GM19023 (cell line): ENCODE measurements at regions not wholly inside any gene's neighbourhood (a gene's known extent, or its start where the extent isn't known, plus 50 kb on each side); places are given as distances from the start of the nearest gene placed in this dataset.

Experiments
- ATAC-seq: cut with Tn5 transposase; IDR thresholded peaks from one replicate; pipeline ENCODE4 v1.9.1; 2021; ENCODE audit warnings: mild to moderate bottlenecking, moderate library complexity; ENCODE audit not compliant: unreplicated experiment

DNA sequence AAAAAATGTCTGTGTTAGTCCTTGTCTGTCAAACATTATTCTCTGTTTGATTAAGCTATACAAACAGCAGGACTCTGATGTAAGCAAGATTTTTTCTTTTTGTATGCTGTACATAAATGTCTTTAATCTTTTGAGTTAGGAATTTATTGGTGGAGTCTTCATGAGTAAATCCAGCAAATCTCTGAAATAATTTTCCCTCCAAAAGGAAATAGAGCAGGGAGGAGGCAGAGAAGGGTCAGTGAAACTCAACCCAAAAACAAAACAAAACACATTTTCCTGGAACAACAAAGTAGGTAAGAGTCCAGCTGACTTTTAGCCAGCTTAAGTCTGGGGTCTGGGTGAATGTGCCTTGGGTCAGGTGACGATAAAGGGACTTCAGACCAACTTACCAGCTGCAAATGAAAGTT is 113.7 kb downstream of the FOXA2 start:
- ATAC-seq: no peak

DNA sequence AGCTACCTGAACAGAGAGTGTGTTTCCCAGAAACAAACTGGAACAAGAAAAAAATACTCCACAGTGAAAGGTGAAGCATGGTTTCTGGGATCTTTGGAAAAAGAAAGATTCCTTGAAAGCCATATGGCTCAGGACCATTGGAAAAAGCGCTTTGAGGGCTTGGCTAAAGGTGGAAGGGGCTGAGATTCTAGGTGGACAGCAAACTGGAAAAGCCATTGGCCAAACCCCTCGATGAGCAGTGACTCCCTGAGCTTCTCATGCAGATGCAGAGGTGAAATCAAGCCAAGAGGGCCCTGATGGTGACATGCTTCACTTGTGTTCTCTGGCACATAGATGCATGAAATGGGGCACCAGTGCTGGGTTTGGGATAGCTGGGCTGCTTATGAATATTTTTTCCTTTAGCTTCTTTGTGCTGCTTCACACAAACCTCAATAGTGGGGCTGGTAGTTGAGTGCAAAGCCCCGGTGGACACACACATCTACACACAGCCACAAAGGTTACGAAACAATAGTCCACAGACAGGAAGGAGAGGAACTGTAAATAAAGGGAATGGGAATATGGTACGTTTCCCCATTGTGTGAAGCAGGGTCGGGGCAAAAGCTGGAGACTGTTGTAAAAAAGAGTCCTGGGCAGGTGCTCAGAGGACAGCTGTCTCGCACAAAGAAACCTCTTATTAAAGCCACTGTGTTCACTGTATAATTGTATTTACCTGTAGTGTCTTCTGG is 117.8 kb downstream of the FOXA2 start:
- no peak for ATAC-seq

DNA sequence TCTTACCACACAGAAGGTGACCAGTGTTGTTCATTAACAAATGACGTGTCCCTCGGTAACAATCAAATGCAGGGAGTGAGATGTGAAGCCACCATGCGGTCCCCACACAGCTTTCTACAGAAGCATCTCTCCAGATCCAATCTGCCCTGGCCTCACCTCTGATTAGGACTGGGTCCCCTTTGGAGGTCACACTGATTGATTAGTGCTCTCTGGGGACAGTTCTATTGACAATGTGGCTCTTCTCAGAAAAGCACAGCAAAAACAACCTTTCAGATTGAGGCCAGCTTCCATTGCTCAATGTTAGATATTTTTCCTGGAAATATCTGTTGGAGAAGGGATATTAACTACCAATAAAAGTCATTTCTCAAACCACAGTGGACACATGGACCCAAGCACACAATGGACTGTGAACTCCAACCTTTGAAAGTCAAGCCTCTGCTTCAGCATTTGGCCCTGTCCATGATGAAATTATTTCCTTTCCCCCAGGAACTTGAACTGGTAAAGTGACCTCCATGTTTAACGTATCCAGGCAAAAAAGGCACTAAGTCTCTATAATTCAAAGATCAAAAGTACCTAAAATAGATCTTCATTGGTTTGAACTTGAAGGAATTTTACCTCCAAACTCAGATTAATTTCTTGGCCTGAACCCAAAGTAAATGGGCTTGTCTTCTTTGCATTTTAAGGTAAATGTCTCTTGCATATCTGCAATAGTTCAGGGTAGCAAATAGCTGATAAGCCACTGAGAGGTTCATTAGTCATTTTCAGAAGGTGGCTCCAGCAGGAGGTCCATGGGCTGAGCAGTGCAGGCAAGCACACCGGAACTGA is 118.5 kb downstream of the FOXA2 start:
- ATAC-seq: no peak

DNA sequence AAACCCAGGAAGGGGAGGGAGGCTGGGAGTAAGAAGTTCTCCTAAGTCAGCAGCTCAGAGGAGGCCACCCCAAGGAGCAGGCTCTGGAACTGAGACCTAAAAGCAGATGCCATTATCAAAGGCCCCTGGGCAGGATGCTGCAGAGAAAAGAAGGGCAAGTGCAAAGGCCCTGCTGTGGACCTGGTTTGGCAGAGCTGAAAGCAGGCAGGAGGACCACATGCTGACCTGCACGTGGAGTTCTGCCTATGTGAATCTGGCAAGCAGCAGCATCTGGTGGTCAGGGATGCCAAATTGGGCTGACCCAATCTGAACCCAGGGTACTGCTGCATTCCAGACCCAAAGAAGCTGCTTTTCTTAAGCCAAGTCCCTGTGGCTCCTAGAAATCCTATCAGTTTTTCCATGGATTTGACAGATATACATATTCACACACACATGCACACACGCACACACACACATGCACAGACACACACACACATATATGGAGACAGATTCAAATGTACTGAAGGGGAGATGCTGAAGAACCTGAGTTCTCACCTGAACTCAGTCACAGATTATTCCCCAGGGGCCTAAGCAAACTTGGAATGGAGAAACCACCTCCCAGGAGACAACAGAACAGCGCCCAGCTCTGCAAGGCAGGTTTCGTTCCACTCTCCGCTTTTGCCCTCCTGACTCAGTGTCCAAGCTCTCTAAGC is 119.9 kb downstream of the FOXA2 start:
- no peak for ATAC-seq

DNA sequence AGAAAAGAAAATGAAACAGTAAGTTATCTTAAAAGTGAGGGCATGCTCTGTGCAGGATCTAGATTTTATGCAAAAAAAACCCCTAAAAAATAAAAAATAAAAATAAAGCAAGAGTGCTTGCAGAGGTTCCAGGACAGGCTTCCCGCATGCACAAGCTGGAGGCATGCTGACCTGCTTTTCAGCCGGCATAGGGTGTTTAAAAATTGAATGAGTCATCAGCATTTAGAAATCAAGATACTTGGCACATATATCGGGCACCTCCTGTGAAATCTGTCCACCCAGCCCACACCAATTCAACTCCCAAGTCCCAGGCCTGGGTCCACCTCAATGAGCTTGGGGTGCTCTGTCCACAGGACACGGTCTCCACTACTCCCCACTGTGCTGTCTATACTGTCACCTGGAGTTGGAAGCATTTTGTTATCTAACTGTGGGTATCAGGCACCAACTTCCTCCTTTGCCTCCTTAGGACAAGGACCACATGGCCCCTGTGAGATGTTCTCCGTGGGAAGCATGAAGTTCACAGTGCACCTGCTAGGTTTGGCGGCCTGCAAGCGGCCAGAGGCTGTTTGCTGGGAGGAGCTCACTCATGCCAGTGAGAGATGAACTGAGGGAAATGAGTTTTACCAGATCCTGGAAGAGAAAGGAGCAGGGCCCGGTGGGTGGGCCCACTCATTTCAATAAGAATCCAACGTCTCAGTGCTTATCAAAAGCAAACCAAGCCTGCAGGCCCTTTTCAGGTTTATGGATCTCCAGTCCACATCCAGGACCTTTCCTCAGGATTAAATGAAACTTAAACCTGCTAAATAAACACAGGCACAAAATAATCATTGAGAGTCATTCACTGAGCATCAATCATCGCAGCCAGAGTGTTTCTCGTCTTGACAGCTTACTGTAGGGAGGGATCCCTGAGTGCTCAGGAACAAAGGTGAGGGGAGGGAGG is 121.1 kb downstream of the FOXA2 start:
- no peak for ATAC-seq

DNA sequence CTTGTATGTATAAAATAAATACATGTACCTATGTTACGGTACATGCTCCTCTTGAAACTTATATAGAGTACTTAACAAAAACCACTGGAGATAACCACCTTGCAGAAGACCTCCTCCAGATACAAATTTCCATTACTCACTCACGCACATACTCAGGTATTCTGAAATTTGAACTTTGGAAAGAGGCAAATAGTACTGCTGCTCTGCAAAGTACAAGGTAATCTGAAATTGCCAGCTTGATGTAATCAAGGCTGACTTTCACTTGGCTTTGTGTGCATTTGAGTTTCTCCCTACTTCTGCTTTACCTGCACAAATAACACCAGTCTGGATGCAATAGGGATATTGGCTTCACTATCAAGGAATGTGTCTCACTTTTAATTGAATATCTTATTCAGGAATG is 123.6 kb downstream of the FOXA2 start:
- no peak for ATAC-seq

DNA sequence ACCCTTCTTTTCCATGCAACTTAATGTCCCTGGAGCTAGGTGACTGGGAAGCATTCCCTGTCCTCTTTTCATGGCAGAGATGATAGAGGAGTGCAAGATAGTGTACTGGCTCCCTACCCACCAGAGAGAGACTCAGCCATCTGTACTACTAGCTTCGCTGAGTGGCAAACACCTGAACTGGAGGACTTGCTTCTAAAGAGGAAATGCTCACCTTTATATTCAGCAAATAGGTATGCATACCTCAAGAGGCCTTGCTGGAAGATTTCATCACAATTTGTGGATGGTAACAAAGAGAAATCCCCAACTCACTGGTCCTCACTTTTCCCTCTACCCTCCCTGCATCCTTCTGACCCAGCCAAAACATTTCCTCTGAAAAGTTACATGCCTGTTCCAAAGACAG is 124.1 kb downstream of the FOXA2 start:
- ATAC-seq: no peak

DNA sequence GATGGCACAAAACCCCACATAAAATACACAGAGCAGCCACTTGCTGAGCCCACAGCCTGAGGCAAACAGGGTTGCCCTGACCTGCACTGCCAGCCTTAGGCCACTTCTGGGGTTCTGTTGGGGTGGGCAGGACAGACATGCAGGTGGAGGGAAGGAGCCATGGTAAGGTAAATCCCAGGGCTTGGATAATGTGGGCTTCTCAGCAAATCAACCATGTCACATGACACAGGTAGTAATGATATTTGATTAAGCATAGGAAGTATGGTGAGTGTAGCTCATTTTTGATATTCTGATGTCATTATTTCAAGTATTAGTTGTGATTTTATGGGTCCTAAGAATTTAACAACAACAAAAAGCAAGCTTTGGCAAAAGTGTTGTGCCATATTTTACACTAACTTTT is 124.6 kb downstream of the FOXA2 start:
- ATAC-seq: no peak

DNA sequence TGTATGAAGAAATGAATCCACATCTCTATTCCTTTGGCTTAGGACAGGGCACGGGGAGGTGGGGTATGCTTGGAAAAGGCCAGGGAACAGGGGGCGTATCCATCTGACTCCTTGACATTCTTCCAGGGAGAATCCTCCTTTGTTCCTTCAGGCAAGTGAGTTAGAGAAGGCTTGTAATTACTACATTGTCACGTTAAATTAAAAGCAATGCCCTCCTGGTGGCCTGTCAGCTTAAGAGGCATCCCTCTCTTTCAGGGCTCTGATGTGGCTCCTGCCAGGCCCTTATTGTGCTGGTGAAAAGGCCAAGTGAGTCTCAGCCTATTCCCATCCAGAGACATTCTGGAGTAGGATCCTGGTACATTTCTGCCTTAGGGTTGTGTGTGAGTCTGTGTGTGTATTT is 128.3 kb downstream of the FOXA2 start:
- ATAC-seq: no peak

DNA sequence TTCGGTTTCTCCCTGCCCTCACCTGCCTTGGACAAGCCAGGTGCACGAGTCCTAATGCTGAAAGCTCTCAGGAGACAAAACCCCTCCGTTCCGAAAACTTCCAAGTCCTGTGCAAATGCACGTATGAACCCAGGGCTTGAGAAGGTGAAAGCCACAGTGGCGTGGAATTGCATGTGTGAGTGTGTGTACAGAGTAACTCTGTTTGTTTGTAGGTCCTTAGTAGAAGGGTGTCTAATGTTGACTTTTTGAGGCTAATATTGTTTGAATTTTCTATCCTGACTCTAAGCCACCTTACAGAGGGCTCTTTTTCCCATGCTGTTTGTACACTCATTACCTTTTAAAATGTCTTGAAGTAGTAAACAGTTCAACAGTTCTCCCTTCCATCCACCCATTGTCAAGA is 129.1 kb downstream of the FOXA2 start:
- ATAC-seq: no peak

DNA sequence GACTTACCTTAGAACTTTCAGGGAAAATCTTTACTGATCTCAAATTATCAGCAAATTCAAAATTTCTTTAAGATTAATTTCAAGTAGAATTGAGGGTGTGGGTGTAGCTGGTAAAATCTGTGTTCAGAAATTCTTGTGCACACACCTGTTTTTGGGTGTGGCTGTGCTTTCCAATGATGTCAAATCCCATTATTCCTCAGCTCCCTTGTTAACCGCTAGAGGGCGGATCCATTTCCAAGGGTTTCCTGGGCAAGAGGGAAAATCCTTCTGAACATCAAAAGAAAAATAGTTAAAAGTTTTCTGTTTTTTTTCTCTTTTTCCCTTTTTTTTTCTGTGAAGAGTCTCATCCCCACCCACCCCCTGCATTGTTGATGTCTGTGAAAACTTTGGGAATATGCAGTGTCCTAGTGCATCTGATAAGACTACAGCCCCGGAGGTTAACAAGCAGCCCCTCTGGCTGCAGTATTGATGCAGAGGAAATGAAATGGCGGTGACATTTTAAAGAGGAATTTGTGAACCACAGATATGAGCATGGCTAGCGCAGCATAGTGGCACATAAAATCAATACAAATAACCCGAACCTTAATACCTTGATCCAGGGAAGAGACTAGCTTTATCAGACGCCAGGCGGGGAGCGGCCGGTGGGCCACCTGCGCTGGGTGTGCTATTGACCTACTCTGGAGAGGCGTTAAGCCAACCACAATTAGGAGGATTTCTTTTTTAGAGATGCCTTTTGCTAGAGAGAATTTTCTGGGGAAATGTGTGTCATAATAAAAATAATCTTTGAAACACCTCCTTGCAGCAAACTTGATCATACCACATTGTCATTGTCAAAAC is 130.9 kb downstream of the FOXA2 start:
- ATAC-seq: no peak

DNA sequence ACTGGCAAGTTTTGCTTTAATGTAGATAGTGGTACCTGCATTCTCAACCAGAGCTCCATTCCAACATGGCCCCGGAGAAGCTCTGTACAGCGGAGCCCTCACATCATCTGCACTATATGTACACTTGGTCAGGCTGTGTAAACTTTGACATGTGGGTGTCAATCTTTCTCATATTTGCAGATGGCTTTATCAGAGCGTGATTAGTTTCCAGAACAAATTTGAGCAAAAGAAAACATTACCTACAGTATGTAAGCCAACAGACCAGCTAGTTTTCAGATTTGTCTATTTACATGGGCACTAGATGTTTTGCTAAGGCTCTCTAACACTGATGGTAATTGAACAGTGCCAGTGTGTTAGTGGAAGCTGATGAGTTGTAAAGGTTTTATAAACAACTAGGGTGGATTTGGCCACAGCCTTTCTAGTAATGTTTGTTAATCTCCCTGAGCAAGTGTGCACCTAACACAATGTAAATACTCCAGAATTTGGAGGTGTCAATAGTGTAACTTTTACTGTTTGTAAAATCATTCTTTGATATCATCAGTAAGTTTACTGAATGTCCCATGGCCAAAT is 131.8 kb downstream of the FOXA2 start:
- no peak for ATAC-seq

DNA sequence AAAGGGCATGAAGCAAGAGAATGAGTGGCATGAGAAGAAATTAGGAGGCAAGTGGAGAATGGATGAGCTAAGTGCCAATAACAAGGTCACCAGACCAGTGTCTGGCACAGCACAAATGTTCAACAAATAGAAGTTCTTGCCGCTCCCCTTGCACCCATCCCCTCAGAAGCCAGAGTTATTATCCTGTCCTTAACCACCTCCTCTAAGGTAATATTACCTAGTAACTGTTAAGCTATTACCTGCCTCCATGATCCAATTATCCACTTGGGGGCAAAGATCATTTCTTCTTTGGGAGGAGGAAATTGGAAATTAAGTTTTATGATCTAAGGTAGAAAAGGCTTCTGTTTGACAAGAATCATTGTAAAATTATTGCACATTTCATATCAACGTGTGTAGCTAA is 133.8 kb downstream of the FOXA2 start:
- no peak for ATAC-seq

DNA sequence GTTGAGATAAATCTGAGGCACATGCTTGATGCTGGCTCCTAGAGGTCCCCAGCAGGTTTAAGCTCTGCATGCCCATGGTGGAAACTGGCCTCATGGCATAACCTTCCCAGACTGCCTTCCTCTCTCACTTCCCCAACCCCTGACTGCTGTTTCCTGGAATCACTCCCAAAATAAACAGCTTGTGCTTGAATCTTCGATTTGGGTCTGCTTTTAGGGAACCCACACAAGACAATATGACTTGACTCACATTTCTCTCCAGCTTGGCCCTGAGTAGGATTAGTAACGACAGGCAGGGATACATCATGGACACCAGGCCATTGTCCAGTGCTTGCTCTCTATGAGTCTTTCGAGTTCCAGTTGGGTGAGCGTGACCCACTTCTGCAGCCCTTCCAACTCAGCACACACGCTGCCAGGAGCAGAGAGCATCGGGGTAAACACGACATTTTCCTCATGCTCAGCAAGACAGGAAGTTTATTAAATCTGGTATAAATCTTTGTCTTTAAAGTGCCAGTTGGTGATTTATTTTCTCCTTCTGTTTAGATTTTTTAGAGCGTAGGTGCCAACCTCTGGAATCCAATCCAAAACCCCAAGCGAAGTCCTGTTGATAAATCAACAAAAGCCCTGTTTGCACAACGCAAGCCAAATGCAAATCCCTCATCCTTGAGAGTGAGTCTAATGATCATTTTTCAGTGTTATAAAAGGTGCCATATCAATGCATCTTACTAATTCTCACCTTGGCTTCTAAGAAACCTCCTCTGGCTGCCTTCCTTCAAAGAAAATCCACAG is 135.0 kb downstream of the FOXA2 start:
- no peak for ATAC-seq

DNA sequence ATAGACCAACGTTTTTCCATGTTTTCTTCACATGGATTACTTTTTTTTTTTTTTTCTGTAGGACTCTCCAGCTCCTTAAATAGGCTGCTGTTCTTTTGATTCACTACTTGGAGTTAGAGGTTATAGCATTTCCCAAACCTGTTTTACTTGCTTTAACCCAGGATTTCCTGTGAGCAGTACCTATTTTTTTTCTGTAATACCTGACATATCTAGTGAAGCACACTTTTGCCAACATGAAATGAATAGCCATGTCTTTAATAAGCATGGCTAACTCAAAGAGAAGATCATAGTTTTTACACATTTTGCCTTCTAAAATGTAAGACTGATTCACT is 137.0 kb downstream of the FOXA2 start:
- no peak for ATAC-seq

DNA sequence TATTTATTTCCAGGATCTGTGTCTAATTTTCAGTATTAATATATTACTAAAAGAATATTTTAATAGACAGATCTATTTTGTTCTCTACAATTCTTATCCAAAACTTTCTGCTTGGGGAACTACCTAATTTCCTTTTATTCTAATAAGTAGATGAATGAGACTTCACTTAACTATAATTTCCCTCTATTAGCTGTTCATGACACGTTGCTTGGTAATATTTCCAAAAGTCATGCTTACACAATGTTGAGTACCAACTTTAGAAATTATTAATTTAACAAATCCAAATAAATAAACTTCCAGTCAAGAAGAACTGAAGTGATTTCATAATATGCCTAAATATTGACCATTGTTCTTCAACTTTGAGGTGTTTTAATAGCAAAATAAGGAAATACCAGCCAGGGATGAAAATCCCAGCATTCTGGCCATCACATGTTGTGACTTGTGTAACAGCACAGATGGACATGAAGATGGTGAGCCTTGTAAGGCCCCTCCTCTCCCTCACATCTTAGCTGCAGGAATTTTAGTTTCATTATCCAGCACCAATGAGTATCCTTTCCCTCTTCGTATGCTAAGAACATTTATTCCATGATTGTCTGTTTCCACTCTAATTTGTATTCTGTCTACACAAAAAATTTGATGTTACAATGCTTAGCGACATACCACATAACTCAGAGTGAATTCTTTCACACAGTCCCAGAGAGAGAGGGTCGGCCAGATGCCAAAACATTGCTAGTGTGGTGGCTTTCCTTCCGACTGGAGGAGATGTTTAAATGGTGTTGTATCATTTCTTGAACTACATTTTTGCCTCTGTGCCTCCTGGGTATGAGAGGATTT is 137.5 kb downstream of the FOXA2 start:
- no peak for ATAC-seq

DNA sequence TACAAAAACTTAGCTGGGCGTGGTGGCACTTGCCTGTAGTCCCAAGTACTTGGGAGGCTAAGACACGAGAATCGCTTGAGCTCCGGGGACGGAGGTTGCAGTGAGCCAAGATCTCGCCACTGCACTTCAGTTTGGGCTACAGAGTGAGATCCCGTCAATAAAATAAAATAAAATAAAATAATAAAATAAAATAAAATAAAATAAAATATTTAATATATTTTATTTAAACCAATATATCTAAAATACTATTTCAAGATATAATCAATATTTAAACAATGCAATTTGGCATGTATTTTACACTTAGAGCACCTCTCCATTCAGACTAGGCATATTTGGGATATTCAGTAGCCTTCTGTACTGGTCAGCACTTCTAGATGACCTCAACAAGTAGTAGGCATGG is 142.1 kb downstream of the FOXA2 start:
- ATAC-seq: no peak

DNA sequence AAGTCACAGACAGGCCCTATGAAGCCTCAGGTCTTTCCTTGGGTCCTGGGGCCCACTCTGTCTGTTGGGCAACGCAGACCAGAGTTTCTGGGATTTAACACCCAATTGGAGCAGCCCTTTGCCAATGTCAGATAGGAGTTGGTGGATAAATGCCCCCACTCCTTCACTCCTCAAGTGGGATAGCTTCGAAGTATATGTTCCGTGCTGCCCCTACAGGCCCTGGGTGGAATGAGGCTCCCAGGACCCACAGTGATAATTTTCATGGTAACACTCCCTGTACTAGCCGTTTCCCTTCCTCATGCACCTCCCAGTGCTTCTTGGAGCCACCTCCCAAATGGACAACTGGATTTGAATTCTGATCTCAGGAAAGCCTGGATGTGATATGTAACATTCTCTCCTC is 145.4 kb downstream of the FOXA2 start:
- no peak for ATAC-seq
